Jurkat, Clone E6-1 (cell line): ENCODE measurements at regions not wholly inside any gene's neighbourhood (a gene's known extent, or its start where the extent isn't known, plus 50 kb on each side); places are given as distances from the start of the nearest gene placed in this dataset.
"Not testable (repeated sequence)": the region's sequence is repeated elsewhere in the genome, so short reads cannot be mapped to it uniquely, and the experiment has no call there.

Experiments used
- DNase-seq: peaks from one replicate; pipeline ENCODE4 v3.0.0-alpha.2; 2011; ENCODE audit warnings: low read depth, low spot score
- H3K4me3 ChIP-seq: 2 replicates; pipeline ENCODE4 v1.5.1; 2011; ENCODE audit warnings: mild to moderate bottlenecking, low read length, control low read depth, moderate library complexity

GRCh38 chr18:1033092-1033491, 128.4 kb downstream of the ADCYAP1 start:
- not testable (repeated sequence) for DNase-seq, H3K4me3 ChIP-seq

GRCh38 chr18:1034971-1035370, 130.3 kb downstream of the ADCYAP1 start:
- DNase-seq = no peak
- H3K4me3 ChIP-seq = no peak overlapping the region

GRCh38 chr18:1036926-1037325, 132.3 kb downstream of the ADCYAP1 start:
- no peak for DNase-seq
- no peak overlapping the region for H3K4me3 ChIP-seq

- no peak overlapping the region for H3K4me3 ChIP-seq
- DNase-seq = no peak
Observed at GRCh38 chr18:1037776-1038175, 133.1 kb downstream of the ADCYAP1 start.

GRCh38 chr18:1039421-1039820, 134.8 kb downstream of the ADCYAP1 start:
- no peak overlapping the region for H3K4me3 ChIP-seq
- DNase-seq = no peak

- not testable (repeated sequence) for DNase-seq, H3K4me3 ChIP-seq
Observed at GRCh38 chr18:1043039-1043438, 138.4 kb downstream of the ADCYAP1 start.

- no peak for DNase-seq
- H3K4me3 ChIP-seq = no peak overlapping the region
Observed at GRCh38 chr18:1045658-1046057, 141.0 kb downstream of the ADCYAP1 start.

GRCh38 chr18:1047406-1047805, 142.7 kb downstream of the ADCYAP1 start:
- no peak overlapping the region for H3K4me3 ChIP-seq
- no peak for DNase-seq

GRCh38 chr18:1048032-1048431, 143.4 kb downstream of the ADCYAP1 start:
- no peak for DNase-seq
- H3K4me3 ChIP-seq = no peak overlapping the region

GRCh38 chr18:1049173-1049572, 144.5 kb downstream of the ADCYAP1 start:
- H3K4me3 ChIP-seq = no peak overlapping the region
- DNase-seq = no peak

- no peak for DNase-seq
- H3K4me3 ChIP-seq = no peak overlapping the region
Observed at GRCh38 chr18:1050012-1050657, 145.5 kb downstream of the ADCYAP1 start.

- no peak for DNase-seq
- no peak overlapping the region for H3K4me3 ChIP-seq
Observed at GRCh38 chr18:1052301-1052700, 147.6 kb downstream of the ADCYAP1 start.

GRCh38 chr18:1053331-1054315, 149.0 kb downstream of the ADCYAP1 start:
- H3K4me3 ChIP-seq = no peak overlapping the region
- DNase-seq = no peak

GRCh38 chr18:1056404-1056803, 151.7 kb downstream of the ADCYAP1 start:
- no peak overlapping the region for H3K4me3 ChIP-seq
- DNase-seq = no peak

GRCh38 chr18:1057367-1057766, 152.7 kb downstream of the ADCYAP1 start:
- H3K4me3 ChIP-seq = no peak overlapping the region
- DNase-seq = no peak

GRCh38 chr18:1062588-1062987, 157.9 kb downstream of the ADCYAP1 start:
- DNase-seq = peak; percentile 22
- H3K4me3 ChIP-seq = no peak overlapping the region

- DNase-seq = no peak
- H3K4me3 ChIP-seq = no peak overlapping the region
Observed at GRCh38 chr18:1075322-1075721, 170.7 kb downstream of the ADCYAP1 start.

GRCh38 chr18:1075876-1076275, 171.2 kb downstream of the ADCYAP1 start:
- DNase-seq = no peak
- H3K4me3 ChIP-seq = no peak overlapping the region

GRCh38 chr18:1078301-1078700, 173.6 kb downstream of the ADCYAP1 start:
- DNase-seq = no peak
- H3K4me3 ChIP-seq = no peak overlapping the region

- DNase-seq, H3K4me3 ChIP-seq: not testable (repeated sequence)
Observed at GRCh38 chr18:1083675-1084074, 179.0 kb downstream of the ADCYAP1 start.
